SK-N-SH (cell line): ENCODE measurements at regions not wholly inside any gene's neighbourhood (a gene's known extent, or its start where the extent isn't known, plus 50 kb on each side); places are given as distances from the start of the nearest gene placed in this dataset.

Experiments
- CTCF ChIA-PET: fragments of 300-600, 350-600 bp; formaldehyde crosslinking; extraction: SDS; loops from one replicate; lab custom pipeline; 2021; lab: Yijun Ruan, JAX
- POLR2A ChIA-PET: fragments of 350-600 bp; sonication (Branson Sonifier 250); formaldehyde crosslinking; extraction: SDS; loops from one replicate; lab custom pipeline; 2020; ENCODE audit warnings: antibody characterized with exemption, inconsistent platforms; lab: Yijun Ruan, JAX
- DNase-seq: peaks from one replicate; pipeline ENCODE4 v3.0.0; 2012
- H2AFZ ChIP-seq: fragments of 200-600 bp; sonication (generic); 2 replicates; pipeline ENCODE4 v1.8.1; 2016; ENCODE audit warnings: antibody characterized with exemption, mild to moderate bottlenecking, low read depth
- H3F3A ChIP-seq: fragments of 200-600 bp; sonication (generic); replicated peaks from 2 replicates; pipeline ENCODE3; 2016; ENCODE audit warnings: antibody characterized with exemption, mild to moderate bottlenecking; ENCODE audit not compliant: insufficient read depth
- H3K27ac ChIP-seq, 2 experiments: fragments of 200-500 bp in 1 of 2; fragments of 200-600 bp in 1 of 2; sonication (Bioruptor generic) in 1 of 2; sonication (generic), shearing (Covaris generic) in 1 of 2; 2 replicates each; pipeline versions ENCODE4 v1.5.1 to v1.6.1; 2014 to 2016; ENCODE audit warnings: low read depth in 2 of 2, inconsistent platforms in 1 of 2, low read length in 1 of 2, mild to moderate bottlenecking in 1 of 2, mixed read lengths in 1 of 2
- H3K27me3 ChIP-seq: fragments of 200-600 bp; sonication (generic), shearing (Covaris generic); 2 replicates; pipeline ENCODE4 v1.6.1; 2016; ENCODE audit warnings: mixed run types; ENCODE audit not compliant: insufficient read depth
- H3K36me3 ChIP-seq, 2 experiments: fragments of 200-500 bp in 1 of 2; fragments of 200-600 bp in 1 of 2; sonication (Bioruptor generic) in 1 of 2; sonication (generic) in 1 of 2; replicated peaks in 1 of 2; 2 replicates each; pipeline versions ENCODE3 to v1.5.1; 2014 to 2016; ENCODE audit warnings: low read length in 1 of 2, mild to moderate bottlenecking in 1 of 2; ENCODE audit not compliant: insufficient read depth in 2 of 2, control insufficient read depth in 1 of 2
- H3K4me1 ChIP-seq, 2 experiments: fragments of 200-500 bp in 1 of 2; fragments of 200-600 bp in 1 of 2; sonication (Bioruptor generic) in 1 of 2; sonication (generic), shearing (Covaris generic) in 1 of 2; 2 replicates each; pipeline versions ENCODE4 v1.5.1 to v1.6.1; 2014 to 2016; ENCODE audit warnings: low read depth in 1 of 2, low read length in 1 of 2, mixed run types in 1 of 2; ENCODE audit not compliant: insufficient read depth in 2 of 2, control insufficient read depth in 1 of 2
- H3K4me2 ChIP-seq: fragments of 200-600 bp; sonication (generic), shearing (Covaris generic); 2 replicates; pipeline ENCODE4 v1.6.1; 2017; ENCODE audit warnings: mixed run types
- H3K4me3 ChIP-seq, 2 experiments: fragments of 200-500 bp in 1 of 2; fragments of 200-600 bp in 1 of 2; sonication (Bioruptor generic) in 1 of 2; sonication (generic), shearing (Covaris generic) in 1 of 2; 2 replicates each; pipeline versions ENCODE4 v1.5.1 to v1.8.1; 2014 to 2016; ENCODE audit warnings: low read depth in 2 of 2, inconsistent platforms in 1 of 2, low read length in 1 of 2, mild to moderate bottlenecking in 1 of 2, mixed read lengths in 1 of 2, moderate library complexity in 1 of 2
- H3K79me2 ChIP-seq: fragments of 200-600 bp; sonication (generic); 2 replicates; pipeline ENCODE4 v1.8.1; 2017; ENCODE audit warnings: mild to moderate bottlenecking; ENCODE audit not compliant: insufficient read depth
- H3K9ac ChIP-seq: fragments of 200-600 bp; sonication (generic); 2 replicates; pipeline ENCODE4 v1.6.1; 2017; ENCODE audit warnings: mixed run types
- H3K9me2 ChIP-seq: fragments of 200-600 bp; sonication (generic); 2 replicates; pipeline ENCODE4 v1.6.1; 2017; ENCODE audit warnings: mixed run types
- H3K9me3 ChIP-seq: fragments of 200-600 bp; sonication (generic); 2 replicates; pipeline ENCODE4 v1.6.1; 2017; ENCODE audit warnings: mixed run types, mild to moderate bottlenecking, moderate library complexity
- H4K20me1 ChIP-seq: fragments of 200-600 bp; sonication (generic); 2 replicates; pipeline ENCODE4 v1.6.1; 2017; ENCODE audit warnings: mild to moderate bottlenecking, mixed run types; ENCODE audit not compliant: insufficient read depth
- CHD2 ChIP-seq: fragments of 150-350 bp; IDR thresholded peaks from 2 replicates; pipeline ENCODE4 v1.6.1; 2018; ENCODE audit warnings: low read length; ENCODE audit not compliant: partially characterized antibody
- ELF1 ChIP-seq: IDR thresholded peaks from 2 replicates; pipeline ENCODE4 v1.4.0; 2012
- EZH2phosphoT487 ChIP-seq: fragments of 200-600 bp; sonication (generic); IDR thresholded peaks from 2 replicates; pipeline ENCODE4 v1.6.1; 2017; ENCODE audit warnings: low read depth, mixed run types, mild to moderate bottlenecking, antibody characterized with exemption, moderate library complexity, borderline replicate concordance
- FOSL2 ChIP-seq: IDR thresholded peaks from 2 replicates; pipeline ENCODE4 v1.4.0; 2012; ENCODE audit warnings: low read depth, mild to moderate bottlenecking, moderate library complexity, borderline replicate concordance
- FOXJ3 ChIP-seq: sonication (generic); formaldehyde crosslinking; IDR thresholded peaks from 2 replicates; pipeline ENCODE4 v1.5.1; 2020; ENCODE audit warnings: mild to moderate bottlenecking, missing genetic modification reagents
- FOXM1 ChIP-seq: IDR thresholded peaks from 2 replicates; pipeline ENCODE4 v1.4.0; 2012; ENCODE audit warnings: low read depth, mild to moderate bottlenecking
- GABPA ChIP-seq: IDR thresholded peaks from 2 replicates; pipeline ENCODE4 v1.4.0; 2012; ENCODE audit warnings: low read depth, mild to moderate bottlenecking
- GATA2 ChIP-seq: sonication (generic); formaldehyde crosslinking; IDR thresholded peaks from 2 replicates; pipeline ENCODE4 v1.5.0; 2020; ENCODE audit warnings: mild to moderate bottlenecking, missing genetic modification reagents
- JUND ChIP-seq: IDR thresholded peaks from 2 replicates; pipeline ENCODE4 v1.4.0; 2012
- NFIC ChIP-seq: IDR thresholded peaks from 2 replicates; pipeline ENCODE4 v1.4.0; 2012; ENCODE audit warnings: borderline replicate concordance
- RAD21 ChIP-seq: IDR thresholded peaks from 2 replicates; pipeline ENCODE4 v1.6.1; 2012; ENCODE audit warnings: mild to moderate bottlenecking, low read length
- RCOR1 ChIP-seq: fragments of 150-350 bp; IDR thresholded peaks from 2 replicates; pipeline ENCODE4 v1.6.1; 2017; ENCODE audit warnings: antibody characterized with exemption, low read length
- RFX5 ChIP-seq: IDR thresholded peaks from 2 replicates; pipeline ENCODE4 v1.6.1; 2012; ENCODE audit warnings: mild to moderate bottlenecking, improper control_type of control experiment, low read length
- RXRA ChIP-seq: IDR thresholded peaks from 2 replicates; pipeline ENCODE4 v1.4.0; 2012; ENCODE audit warnings: low read depth, mild to moderate bottlenecking, borderline replicate concordance
- SIN3A ChIP-seq: IDR thresholded peaks from 2 replicates; pipeline ENCODE4 v1.6.1; 2012; ENCODE audit warnings: low read depth, mild to moderate bottlenecking, low read length, moderate library complexity, borderline replicate concordance
- SMC3 ChIP-seq: IDR thresholded peaks from 2 replicates; pipeline ENCODE4 v1.6.1; 2012; ENCODE audit warnings: low read depth, low read length, improper control_type of control experiment
- TCF12 ChIP-seq: IDR thresholded peaks from 2 replicates; pipeline ENCODE4 v1.4.0; 2012
- YY1 ChIP-seq: IDR thresholded peaks from 2 replicates; pipeline ENCODE4 v1.4.0; 2012; ENCODE audit warnings: low read depth, mild to moderate bottlenecking
- WGBS: methylation state at CpG from one replicate; pipeline ENCODE4 v1.1.6; 2017; ENCODE audit warnings: low lambda C conversion rate; 5-methylcytosine and 5-hydroxymethylcytosine counted together
- TF ChIP-seq, protein P1 (sequence below): fragments of 200-600 bp; sonication (generic); IDR thresholded peaks from 2 replicates; pipeline ENCODE4 v1.6.1; 2017; ENCODE audit warnings: antibody characterized with exemption, mild to moderate bottlenecking, moderate library complexity
- TF ChIP-seq, protein P2 (sequence below): IDR thresholded peaks from 2 replicates; pipeline ENCODE4 v1.4.0; 2012; ENCODE audit warnings: low read depth, borderline replicate concordance
- TF ChIP-seq, protein P3 (sequence below): IDR thresholded peaks from 2 replicates; pipeline ENCODE4 v1.4.0; 2012; ENCODE audit warnings: low read depth, borderline replicate concordance

DNA sequence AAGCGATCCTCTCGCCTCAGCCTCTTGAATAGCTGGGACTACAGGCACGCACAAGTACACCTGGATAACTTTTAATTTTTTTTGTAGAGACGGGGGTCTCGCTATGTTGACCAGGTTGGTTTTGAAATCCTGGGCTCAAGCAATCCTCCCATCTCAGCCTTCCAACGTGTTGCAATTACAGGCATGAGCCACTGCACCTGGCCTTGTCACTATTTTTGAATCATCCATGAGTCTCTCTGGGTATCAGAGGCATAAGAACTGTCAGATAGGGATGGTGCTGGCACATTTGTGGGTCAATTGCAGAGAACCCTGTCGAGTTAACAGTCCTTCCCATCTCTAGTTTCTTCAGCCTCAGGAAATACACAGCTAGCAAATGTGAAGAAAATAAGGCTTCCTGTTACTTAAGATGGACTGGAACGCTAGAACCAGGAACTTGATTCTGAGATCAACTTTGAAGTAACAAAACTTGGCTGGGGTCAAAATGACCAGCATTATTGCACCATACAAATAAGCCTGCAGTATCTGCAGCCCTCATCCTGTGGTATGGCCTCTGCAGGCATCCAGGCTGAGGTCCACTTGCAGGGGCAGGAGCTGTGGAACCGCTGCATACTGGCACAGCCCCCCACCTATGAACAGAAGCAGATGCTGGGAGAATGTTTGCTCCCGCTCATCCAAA, 124.3 kb upstream of the GADD45A start:
- POLR2A ChIA-PET = interaction anchor here (0.7 to 1.4 kb wide), 3 partner anchors 124 to 200 kb away, joined by 3 to 11 read pairs (median 3); partner anchors contain the start of gene GADD45A
- H4K20me1 ChIP-seq = no peaks in the 10 kb centered on the region
- peaks cover 0 to 6% of the 10 kb centered on the region in 2 experiments; a peak in 1 of 4 replicates for H3K4me1 ChIP-seq
- H3K4me2 ChIP-seq = no peak overlapping the region
- H3K27ac ChIP-seq = no peak overlapping the region
- WGBS = 88% methylated on average over 10 of the region's 10 CpGs
- no peaks in the 10 kb centered on the region for H3K9me3 ChIP-seq
- no peaks in the 10 kb centered on the region for H3K9me2 ChIP-seq
- H3K36me3 ChIP-seq = no peaks in the 10 kb centered on the region
- no peaks in the 10 kb centered on the region for H3K27me3 ChIP-seq
- CTCF ChIA-PET = interaction anchor here (0.6 to 9.8 kb wide), 59 partner anchors 8 to 868 kb away, joined by 3 to 216 read pairs (median 6); partner anchors contain the start of gene GADD45A
- no peak overlapping the region for H3K4me3 ChIP-seq
- TF ChIP-seq CHD2 = no peak
- TF ChIP-seq, protein P1, sequence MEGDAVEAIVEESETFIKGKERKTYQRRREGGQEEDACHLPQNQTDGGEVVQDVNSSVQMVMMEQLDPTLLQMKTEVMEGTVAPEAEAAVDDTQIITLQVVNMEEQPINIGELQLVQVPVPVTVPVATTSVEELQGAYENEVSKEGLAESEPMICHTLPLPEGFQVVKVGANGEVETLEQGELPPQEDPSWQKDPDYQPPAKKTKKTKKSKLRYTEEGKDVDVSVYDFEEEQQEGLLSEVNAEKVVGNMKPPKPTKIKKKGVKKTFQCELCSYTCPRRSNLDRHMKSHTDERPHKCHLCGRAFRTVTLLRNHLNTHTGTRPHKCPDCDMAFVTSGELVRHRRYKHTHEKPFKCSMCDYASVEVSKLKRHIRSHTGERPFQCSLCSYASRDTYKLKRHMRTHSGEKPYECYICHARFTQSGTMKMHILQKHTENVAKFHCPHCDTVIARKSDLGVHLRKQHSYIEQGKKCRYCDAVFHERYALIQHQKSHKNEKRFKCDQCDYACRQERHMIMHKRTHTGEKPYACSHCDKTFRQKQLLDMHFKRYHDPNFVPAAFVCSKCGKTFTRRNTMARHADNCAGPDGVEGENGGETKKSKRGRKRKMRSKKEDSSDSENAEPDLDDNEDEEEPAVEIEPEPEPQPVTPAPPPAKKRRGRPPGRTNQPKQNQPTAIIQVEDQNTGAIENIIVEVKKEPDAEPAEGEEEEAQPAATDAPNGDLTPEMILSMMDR = 0 out of 2 replicates have a peak, but pooled peaks have one; percentile 6
- no peak for TF ChIP-seq ELF1
- TF ChIP-seq, all 33 proteins: peak for 1
- H3F3A ChIP-seq = no peaks in the 10 kb centered on the region
- no peak for DNase-seq
- H2AFZ ChIP-seq = no peak overlapping the region
- H3K79me2 ChIP-seq = no peaks in the 10 kb centered on the region
- no peak overlapping the region for H3K9ac ChIP-seq

DNA sequence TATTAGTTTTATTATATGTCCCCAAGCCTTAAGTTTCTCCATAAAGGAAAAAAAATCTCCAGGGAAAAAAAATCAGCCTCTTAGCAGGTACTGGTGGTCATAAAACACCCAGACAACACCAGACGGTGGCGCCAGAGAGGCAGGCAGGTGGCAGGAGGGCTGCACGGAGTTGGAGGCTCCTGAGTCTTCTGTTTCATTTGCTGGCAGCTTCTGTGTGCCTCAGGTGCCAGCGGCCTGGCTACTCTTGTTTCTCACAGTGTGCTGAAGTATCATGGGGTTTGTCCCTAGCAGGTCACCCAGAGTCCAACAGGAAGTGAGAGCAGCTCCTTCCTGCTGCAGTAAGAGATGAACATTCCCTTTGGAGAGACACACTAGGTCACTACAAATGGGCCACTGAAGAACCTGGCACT, 123.3 kb upstream of the GADD45A start:
- 0% methylated on average over 4 of the region's 4 CpGs for WGBS
- H3F3A ChIP-seq = no peaks in the 10 kb centered on the region
- H3K27ac ChIP-seq = no peak overlapping the region
- no peak overlapping the region for H3K9ac ChIP-seq
- no peaks in the 10 kb centered on the region for H3K27me3 ChIP-seq
- DNase-seq = peak; percentile 84
- H3K4me1 ChIP-seq = peaks cover 0 to 6% of the 10 kb centered on the region in 2 experiments; a peak in 1 of 4 replicates
- no peak overlapping the region for H2AFZ ChIP-seq
- H3K79me2 ChIP-seq = no peaks in the 10 kb centered on the region
- no peaks in the 10 kb centered on the region for H3K36me3 ChIP-seq
- no peak overlapping the region for H3K4me2 ChIP-seq
- no peaks in the 10 kb centered on the region for H3K9me2 ChIP-seq
- ChIA-PET CTCF (interaction anchor here (0.5 to 9.8 kb wide), 70 partner anchors 9 to 869 kb away, joined by 3 to 216 read pairs (median 5); partner anchors contain the start of gene GADD45A), POLR2A (interaction anchor here (0.7 to 1.4 kb wide), 4 partner anchors 85 to 301 kb away, joined by 3 to 11 read pairs (median 3); partner anchors contain the start of gene GADD45A)
- no peaks in the 10 kb centered on the region for H4K20me1 ChIP-seq
- H3K4me3 ChIP-seq = peak overlapping the region in 1 of 2 experiments; percentile 18; a peak in 1 of 4 replicates
- no peaks in the 10 kb centered on the region for H3K9me3 ChIP-seq
- TF ChIP-seq EZH2phosphoT487 (no peak), SIN3A (no peak), JUND (no peak), RXRA (no peak), RCOR1 (no peak), RAD21 (peak; percentile 96), CHD2 (peak; percentile 33), FOXM1 (no peak), TCF12 (no peak), NFIC (no peak), YY1 (no peak), ELF1 (no peak), FOSL2 (no peak), SMC3 (peak; percentile 98), RFX5 (0 out of 2 replicates have a peak, but pooled peaks have one; percentile 37), FOXJ3 (no peak), GABPA (0 out of 2 replicates have a peak, but pooled peaks have one; percentile 14), GATA2 (CRISPR knock-in tag) (no peak)
- TF ChIP-seq, protein P2, sequence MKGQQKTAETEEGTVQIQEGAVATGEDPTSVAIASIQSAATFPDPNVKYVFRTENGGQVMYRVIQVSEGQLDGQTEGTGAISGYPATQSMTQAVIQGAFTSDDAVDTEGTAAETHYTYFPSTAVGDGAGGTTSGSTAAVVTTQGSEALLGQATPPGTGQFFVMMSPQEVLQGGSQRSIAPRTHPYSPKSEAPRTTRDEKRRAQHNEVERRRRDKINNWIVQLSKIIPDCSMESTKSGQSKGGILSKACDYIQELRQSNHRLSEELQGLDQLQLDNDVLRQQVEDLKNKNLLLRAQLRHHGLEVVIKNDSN = no peak
- TF ChIP-seq, protein P3, sequence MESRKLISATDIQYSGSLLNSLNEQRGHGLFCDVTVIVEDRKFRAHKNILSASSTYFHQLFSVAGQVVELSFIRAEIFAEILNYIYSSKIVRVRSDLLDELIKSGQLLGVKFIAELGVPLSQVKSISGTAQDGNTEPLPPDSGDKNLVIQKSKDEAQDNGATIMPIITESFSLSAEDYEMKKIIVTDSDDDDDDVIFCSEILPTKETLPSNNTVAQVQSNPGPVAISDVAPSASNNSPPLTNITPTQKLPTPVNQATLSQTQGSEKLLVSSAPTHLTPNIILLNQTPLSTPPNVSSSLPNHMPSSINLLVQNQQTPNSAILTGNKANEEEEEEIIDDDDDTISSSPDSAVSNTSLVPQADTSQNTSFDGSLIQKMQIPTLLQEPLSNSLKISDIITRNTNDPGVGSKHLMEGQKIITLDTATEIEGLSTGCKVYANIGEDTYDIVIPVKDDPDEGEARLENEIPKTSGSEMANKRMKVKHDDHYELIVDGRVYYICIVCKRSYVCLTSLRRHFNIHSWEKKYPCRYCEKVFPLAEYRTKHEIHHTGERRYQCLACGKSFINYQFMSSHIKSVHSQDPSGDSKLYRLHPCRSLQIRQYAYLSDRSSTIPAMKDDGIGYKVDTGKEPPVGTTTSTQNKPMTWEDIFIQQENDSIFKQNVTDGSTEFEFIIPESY = no peak
- TF ChIP-seq, protein P1 = peak; percentile 94
